Testis (tissue), 2 donors: ENCODE measurements at regions not wholly inside any gene's neighbourhood (a gene's known extent, or its start where the extent isn't known, plus 50 kb on each side); places are given as distances from the start of the nearest gene placed in this dataset.

Experiments
- CTCF ChIP-seq, 3 experiments: fragments of 450-650 bp in 2 of 3; fragments of 200-600 bp in 1 of 3; sonication (generic) in 1 of 3; IDR thresholded peaks; one replicate each; pipeline ENCODE4 v1.5.1; 2016 to 2019; ENCODE audit warnings: antibody characterized with exemption in 3 of 3, mild to moderate bottlenecking in 2 of 3, moderate library complexity in 1 of 3
- POLR2A ChIP-seq: fragments of 450-650 bp; IDR thresholded peaks from one replicate; pipeline ENCODE4 v1.6.1; 2017; ENCODE audit warnings: antibody characterized with exemption, mild to moderate bottlenecking, moderate library complexity

- TF ChIP-seq CTCF (IDR thresholded peaks at IDR 0.05) (no peak), POLR2A (no peak)
Observed at GRCh38 chr19:30158067-30158892, 213.9 kb upstream of the ZNF536 start.
